HG03432 (cell line): ENCODE measurements at regions not wholly inside any gene's neighbourhood (a gene's known extent, or its start where the extent isn't known, plus 50 kb on each side); places are given as distances from the start of the nearest gene placed in this dataset.
"Not testable (repeated sequence)": the region's sequence is repeated elsewhere in the genome, so short reads cannot be mapped to it uniquely, and the experiment has no call there.

Experiments used
- ATAC-seq: cut with Tn5 transposase; IDR thresholded peaks from one replicate; pipeline ENCODE4 v1.9.1; 2021; ENCODE audit warnings: mild to moderate bottlenecking, moderate library complexity; ENCODE audit not compliant: unreplicated experiment

DNA sequence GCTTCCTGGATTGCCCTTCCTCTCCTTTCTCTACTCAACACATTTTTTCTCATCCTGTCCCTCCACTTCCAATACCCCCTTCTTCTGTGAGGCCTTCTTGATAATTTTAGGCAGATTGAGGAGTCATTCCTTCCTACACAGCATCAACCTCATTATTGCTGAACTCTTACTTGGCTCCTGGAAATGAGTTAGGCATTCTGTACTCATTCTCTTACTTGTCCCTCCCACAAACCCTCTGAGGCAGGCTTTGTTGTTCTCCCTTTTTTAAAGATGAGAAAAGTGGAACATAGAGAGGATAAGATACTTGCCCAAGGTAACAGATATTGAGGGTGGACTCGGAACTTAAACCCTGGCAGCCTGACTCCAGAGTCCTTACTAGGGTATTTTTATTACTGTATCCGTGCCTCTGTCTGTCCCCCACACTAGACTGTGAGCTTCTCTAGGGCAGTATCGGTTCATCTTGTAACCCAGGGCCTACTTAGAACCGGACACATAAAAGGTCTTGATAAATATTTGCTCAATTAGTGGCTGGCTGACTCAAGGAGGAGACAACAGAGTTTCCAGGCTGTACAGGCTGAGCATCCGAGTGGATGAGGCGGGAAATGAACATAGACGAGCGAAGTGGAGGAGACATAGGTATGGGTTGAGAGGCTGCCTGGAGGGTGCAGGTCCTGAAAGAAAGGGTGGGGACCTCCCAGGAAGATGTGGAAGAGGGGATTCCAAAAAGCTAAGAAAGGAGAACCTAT lies 148.7 kb upstream of the ATP2B2 start:
- no peak for ATAC-seq

DNA sequence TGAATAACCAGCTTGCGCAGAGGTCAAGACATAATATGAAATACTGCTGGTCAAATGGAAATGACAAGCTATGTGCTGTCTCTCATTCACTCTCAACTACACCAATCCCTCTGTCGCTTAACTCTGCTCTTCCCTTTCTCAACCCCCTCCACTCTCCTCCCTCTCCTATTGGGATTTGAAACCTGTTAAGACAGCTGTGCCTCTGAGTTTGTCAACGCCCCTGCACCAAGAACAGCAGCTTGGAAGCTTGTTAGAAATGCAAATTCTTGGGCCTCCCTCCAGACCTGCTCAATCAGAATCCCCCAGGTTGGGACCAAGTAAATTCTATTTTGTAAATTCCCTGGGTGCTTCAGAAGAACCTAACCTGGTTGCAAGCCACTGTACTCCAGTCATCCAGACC lies 149.7 kb upstream of the ATP2B2 start:
- ATAC-seq, result no peak

DNA sequence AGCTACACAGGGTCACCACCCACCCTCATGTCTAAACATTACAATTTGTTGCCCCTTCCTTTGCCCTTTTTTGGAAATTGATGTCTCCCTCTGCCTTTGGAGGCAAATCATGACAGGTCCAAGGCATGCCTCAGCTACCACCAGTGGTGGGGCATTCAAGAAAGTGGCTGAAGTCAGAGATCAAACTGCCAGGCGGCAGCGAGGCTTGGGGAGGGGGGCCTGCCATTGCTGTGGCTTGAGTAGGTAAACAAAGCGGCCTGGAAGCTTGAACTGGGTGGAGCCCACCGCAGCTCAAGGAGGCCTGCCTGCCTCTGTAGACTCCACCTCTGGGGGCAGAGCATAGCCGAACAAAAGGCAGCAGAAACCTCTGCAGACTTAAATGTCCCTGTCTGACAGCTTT lies 152.0 kb upstream of the ATP2B2 start:
- ATAC-seq, result not testable (repeated sequence)

DNA sequence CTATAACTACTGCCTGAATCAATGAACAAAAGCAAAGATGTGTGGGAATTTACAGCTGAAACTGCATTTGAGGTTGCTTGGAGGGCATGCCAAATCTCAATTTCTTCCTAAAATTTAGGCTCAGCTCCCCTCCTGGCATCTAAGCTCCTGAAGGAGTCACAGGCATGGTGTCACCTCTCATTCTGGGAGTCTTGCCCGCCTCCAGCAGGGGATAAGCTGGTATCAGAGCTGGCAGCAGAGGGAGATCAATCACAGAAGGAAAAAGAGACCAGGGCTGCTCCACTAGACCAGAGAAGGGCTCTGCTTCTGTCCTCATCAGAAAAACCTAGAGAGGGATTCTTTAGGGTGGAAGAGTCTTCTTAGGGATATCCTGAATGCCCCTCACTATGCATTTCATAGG lies 150.4 kb upstream of the SLC6A11 start:
- no peak for ATAC-seq

DNA sequence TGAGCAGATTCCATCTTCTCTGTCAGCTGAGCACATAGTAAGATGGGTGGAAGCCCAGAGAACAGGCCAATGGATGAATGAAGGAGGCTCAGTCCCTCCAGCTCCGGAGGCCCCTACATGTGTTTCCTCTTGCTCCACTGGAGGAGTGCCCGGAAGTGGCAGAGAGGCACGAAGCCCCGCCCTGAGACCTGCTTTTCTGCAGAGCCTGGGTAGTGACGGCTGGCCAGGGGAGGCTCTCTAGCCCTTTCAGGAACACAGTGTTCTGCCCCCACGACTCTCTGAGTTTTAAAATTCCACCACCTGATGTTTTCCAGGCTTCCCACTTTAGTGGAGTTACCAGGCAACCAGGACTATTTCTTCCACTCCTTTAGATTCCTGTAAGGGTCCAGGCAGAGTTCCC lies 149.4 kb upstream of the SLC6A11 start:
- no peak for ATAC-seq

DNA sequence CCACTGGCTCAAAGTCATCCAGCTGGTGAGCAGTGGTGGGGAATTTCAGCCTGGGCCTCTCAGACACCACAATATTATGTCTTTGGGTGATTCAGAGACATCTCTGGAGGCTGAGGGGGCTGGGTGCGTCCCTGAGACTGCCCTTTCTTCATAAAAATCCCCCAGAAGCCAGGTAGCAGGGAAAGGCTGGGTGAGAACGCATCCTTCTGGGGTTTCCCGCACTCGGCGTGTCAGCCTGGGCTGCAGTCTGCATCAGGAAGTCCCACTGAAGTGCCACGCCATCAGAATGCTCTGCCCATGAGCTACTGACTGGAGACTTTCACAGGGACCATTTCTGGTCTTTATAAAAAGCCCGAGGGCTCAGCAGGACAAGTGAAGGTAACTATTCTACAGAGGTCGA lies 148.8 kb upstream of the SLC6A11 start:
- no peak for ATAC-seq

DNA sequence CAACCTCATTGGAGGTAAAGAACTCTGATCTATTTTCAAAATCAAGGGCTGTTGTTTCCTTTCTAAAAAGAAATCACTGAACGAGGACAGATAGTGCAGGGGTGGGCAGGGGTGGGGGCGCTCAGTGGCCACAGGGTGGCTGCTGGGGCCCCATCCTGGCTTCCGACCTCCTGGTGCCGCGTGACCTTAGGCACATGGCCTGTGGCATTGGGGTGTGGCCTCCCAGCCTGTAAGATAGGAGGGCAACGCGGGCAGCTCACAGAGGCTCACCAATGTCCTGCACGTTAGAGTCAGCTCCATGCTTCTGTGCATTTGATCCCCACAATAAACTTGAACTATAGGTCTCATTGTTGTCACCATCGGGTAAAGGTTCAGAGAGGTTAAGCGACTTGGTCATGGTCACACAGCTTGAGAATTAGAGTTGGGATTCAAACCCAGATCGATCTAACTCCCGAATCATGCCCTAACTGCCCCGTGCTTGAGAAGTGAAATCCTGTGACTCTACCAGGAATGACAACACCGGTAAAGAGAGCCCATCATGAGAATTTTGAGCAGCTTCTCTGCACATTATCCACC lies 148.0 kb upstream of the SLC6A11 start:
- ATAC-seq, result no peak

DNA sequence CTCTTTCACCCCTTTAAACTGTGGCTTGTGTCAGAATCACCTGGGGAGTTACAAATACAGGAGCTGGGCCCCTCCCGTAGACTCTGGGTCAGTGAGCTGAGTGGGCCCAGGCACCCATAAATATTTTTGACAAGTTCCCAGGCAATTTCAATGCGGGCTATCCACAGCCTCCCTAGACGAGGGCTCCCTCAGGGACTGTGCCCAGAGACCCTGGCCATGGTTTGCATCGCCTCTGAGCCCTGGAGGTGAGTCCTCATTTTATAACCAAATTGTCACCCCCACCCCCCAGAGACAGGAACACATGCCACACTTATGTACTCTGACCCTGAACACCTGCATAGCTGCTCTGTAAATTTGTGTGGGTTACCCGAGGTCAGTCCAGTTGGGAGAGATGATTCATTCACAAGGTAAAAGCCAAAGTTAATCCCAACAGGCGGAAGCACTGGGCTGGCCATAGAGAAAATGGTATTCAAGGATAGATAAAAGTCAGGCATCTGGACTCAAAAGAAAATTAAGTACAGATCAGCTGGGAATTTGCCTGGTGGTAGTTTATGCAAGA lies 146.5 kb upstream of the SLC6A11 start:
- ATAC-seq, result no peak

DNA sequence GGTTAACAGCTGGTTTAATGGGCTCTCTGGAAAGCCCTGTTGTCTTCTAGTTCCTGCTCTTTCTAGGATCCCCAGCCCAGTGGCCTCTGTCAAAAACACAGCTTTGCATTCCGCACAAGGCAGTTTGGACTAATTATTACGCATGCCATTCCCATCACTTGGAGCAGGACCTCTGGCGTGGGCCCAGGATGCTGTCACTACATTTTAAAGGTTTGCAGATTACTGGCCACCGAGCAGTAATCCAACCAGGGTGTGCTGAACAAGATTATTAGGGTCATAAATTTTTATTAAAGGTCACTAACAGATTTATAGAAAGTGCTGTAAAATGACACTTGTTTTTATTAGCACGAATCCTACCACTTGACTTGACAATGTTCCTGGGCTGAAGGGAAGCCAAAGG lies 143.6 kb upstream of the SLC6A11 start:
- ATAC-seq, result no peak

DNA sequence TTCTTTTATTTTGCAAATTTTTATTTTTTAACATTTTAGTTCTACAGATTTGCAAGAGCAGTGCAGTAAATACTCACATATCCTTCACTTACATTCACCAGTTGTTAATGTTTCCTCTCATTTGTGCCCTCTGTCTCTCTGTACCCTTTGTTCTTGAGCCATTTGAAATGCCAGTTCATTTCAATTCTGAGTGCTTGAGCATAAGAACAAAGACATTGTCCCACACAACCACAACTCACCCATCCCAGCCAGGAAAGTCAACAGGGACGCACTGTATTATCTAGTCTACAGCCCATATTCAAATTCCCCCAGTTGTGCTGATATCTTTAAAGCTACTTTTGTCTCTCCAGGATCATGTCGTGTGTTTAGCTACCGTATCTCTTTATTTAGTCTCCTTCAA lies 141.4 kb upstream of the SLC6A11 start:
- no peak for ATAC-seq

DNA sequence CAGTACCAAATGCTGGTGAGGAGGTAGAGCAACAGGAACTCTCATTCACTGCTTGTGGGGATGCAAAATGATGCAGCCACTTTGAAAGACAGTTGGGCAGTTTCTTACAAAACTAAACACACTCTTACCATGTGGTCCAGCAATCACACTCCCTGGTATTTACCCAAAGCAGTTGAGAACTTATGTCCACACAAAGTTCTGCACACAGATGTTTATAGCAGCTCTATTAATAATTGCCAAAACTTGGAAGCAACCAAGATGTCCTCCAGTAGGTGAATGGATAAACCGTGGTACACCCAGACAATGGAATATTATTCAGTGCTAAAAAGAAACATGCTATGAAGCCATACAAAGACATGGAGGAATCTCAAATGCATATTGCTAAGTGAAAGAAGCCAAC lies 139.1 kb upstream of the SLC6A11 start:
- ATAC-seq, result no peak

DNA sequence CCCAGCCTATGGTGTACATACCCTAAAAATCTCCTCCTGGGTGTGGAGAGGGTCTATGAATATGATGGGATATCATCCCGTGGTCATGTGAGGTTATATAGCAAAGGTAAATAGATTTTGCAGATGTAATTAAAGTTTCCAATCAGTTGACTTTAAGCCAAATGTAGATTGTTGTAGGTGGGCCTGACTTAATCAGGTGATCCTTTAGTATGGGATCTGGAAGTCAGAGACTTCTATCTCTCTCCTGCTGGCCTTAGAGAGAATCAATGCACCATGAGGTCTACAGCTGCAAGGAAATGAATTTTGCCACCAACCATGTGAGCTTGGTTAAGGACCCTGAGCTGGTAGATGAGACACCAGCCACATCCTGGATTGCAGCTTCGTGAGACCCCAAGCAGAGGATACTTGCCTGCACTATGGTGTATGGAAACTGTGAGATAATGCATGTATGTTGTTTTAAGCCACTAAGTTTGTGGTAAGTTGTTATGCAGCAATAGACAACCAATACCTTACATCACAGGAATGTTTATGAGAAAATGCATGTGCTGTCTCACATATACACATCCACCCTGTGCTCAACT lies 137.1 kb upstream of the SLC6A11 start:
- no peak for ATAC-seq

DNA sequence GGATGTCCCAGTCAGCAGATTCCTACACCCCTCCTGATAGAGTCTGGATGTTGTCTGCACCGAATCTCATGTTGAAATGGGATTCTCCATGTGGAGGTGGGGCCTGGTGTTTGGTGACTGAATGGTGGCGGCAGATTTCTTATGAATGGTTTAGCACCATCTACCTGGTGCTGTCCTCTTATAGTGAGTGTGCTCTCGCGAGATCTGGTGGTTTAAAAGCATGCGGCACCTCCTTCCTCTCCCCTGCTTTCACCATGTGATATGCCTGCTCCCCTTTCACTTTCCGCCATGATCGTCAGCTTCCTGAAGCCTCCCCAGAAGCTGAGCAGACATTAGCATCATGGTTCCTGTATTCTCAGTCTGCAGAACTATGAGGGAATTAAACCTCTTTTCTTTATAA lies 135.2 kb upstream of the SLC6A11 start:
- ATAC-seq, result no peak

DNA sequence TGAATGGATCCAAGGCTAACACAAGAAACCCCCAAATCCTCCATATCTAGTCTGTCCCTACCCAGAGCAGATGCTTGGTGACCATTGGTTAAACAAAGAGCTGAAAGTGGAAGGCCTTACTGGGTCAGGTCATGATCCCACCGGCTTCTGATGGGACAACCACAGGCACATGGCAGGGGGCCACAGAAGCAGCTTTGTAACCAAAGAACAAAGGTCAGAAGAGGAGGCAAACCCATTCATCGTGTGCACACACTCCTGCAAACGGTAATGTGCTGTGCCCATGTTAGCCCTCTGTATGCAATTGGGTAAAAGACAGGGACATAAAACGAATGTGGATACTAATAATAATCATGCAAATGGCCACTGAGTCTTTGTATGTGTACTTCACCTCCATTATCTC lies 133.3 kb upstream of the SLC6A11 start:
- no peak for ATAC-seq

DNA sequence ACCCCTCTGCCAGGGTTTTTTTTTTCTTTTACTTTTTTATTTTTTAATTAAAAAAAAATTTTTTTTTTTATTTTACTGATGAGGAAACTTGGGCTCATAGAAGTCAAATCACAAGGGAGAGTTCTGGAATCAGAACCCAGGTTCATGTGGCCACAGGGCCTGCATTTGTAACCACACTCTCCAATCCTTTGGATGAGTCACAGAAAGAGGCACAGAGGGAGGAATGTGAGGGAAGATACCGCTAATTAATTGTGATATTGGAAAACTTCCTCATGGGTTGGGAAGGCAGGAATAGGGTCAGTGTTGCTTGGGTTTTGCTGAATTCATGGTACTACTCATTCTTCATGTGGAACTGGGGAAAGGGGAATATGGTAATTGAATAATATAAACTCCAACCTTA lies 132.9 kb upstream of the SLC6A11 start:
- no peak for ATAC-seq

DNA sequence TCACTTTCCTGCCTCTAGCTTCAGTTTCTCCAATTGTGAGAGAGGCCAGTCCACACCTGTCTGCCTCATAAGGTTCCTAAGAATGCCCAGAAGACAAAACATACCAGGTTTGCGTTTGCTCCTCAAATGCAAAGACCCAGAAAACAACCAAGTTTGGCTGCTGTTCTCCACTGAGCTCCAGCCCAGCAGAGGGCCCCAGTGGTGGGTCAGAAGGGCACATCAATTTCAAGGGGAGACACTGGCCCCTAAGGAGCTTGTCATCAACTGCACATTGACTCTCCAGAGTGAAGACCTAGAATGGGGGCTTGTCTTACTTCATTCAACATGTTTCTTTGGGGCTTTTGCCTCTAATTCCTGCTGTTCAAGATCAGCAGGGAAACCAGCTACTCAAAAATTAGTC lies 127.9 kb upstream of the SLC6A11 start:
- ATAC-seq, result no peak

DNA sequence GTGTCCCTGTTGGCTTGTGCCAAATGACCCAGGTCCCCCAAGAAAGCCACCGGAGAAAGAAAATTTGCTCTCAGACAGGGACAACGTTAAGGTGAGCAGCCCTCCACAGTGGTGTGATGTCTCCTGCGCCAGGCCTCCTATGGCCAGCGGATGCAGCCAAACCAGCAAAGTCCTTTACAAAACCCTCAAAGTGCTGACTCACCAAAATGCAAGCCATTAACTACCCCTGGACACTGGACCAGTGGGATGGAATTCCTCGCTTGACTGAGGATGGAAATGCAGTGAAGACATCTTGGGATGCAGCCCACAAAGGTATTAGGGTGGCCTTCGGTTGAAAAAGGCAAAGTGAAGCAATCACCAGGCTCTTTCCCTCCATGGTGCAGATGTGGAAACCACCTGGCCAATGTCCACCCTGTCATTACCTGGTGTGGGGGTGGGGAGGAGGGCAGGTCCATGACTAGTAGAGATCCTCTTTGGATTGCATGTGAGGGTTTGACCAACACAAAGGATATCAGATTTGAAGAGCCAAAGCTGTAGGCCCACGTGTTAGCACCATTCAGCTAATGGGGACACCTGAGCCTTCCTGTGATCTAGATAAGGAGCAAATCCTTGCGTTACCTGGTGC lies 127.4 kb upstream of the SLC6A11 start:
- no peak for ATAC-seq

DNA sequence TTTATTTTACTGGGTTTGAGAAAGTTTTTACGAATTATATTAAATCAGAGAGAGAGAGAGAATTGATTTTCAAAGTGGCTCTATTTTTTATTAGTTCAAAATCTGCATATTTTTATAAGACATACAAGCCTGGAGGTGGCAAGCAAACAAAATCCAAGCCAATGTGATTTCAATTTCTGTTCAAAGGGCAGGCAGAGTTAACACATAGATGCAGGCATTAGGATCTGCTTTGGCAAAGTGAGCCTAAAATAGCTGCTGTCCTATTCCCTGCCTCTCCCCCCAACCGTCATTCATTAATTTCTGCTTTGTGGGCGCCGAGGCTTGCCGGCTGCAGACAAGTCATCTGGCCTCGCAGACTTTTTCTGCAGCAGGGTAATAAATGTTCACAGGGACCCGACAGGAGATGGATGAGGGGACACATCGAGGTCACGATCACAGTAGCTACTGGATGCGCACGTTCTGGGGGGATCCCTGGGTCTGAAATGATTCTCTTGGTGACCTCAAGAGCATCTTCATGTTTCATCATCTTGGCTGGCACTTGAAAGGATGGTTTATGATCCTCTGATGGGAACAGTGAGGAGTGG lies 123.9 kb upstream of the SLC6A11 start:
- no peak for ATAC-seq

DNA sequence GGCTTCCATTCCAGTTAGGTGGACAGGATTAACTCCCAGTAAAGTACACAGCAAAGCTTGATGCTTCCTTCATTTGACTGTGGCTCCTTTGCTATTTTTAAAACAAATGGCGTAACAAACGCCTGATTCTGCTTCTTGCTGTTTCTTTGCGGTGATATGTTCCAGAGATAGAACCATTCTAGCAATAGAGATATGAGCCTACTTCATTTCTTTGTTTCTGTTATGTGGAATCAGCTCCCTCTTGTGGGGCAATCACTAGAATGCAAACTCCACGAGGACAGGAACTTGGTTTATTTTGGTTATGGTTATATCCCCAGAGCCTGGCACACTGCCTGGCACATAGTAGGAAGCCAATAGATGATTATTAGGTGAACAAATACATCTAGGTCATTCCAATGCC lies 122.6 kb upstream of the SLC6A11 start:
- no peak for ATAC-seq

DNA sequence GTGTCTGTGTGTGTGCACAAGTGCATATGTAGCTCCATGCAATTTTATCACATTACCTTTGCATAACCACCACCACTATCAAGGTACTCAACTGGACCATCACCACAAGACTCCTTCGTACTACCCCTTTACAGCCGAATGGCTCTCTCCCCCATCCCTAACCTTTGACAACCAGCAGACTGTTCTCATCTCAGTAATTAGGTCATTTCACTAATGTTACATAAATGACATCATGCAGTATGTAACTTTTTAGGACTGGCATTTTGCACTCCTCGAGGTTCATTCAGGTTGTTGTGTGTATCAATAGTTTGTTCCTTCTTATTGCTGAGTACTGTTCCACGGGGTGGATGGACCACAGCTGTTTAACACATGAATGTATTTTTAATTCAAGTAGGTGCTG lies 121.8 kb upstream of the SLC6A11 start:
- ATAC-seq, result no peak

DNA sequence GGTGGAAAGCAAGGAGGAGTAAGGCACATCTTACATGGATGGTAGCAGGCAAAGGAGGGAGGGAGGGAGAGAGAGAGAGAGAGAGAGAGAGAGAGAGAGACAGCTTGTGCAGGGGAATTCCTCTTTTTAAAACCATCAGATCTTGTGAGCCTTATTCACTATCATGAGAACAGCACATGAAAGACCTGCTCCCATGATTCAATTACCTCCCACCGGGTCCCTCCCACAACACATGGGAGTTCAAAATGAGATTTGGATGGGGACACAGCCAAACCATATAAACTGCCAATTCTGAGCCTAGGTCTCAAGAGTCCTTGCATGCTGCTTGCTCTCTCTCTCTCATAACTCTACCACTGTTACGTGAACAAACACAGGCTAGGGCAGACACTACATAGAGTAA lies 120.8 kb upstream of the SLC6A11 start:
- ATAC-seq, result not testable (repeated sequence)
